ENCODE measurements at regions not wholly inside any gene's neighbourhood (a gene's known extent, or its start where the extent isn't known, plus 50 kb on each side); places are given as distances from the start of the nearest gene placed in this dataset.

DNA sequence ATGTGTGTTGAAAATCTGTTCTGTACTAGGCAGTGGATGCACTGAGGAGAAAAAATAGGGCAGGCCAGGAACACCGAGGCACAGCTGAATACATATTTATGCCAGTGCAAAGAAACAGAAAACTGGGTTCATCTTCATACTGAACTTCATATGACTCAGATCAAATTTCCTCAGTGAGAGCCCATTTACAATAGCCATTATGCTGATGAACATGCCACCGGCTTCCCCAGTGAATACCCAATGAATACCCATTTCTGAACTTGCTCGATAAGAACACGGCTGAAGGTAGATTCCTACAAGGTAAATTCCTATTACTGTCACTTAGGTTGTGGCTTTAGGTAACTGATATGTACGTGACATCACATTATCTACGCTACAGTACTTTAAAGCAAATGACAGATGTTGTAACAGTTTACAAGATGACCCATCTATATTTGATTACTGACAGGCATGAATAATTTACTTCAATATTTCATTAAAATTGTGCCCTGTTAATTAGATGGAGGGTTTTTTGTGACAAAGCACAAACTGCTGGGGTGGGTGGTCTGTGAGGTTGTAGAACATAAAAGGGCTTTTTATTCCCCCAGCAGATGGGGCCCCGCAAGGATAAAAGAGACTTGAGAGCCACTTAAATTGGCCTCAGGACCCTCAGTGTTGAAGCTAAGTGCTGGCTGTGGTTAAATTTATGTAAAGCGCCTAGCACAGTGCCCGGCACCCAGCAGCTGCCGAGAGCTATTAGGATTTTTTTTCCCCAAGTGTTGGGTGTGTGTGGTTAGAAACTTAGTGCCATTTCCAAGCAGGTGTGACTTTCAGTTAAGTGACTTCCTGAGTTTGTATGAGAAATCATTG lies 264.5 kb downstream of the CD83 start:
- Histone ChIP-seq H3K27me3 (ENCODE audit: insufficient read depth, low read length) (peaks cover 10% of the 10 kb centered on the region), H4K20me1 (ENCODE audit: insufficient read depth, low read length) (no peaks in the 10 kb centered on the region), H3K4me2 (ENCODE audit: low read length) (no peak overlapping the region), H3K79me2 (ENCODE audit: insufficient read depth, low read length) (no peaks in the 10 kb centered on the region), H3K4me3 (ENCODE audit: insufficient read depth, low read depth, low read length) (no peak overlapping the region), H2AFZ (ENCODE audit: low read depth, low read length) (no peak overlapping the region), H3K9me3 (ENCODE audit: insufficient read depth, low read depth, low read length) (no peaks in the 10 kb centered on the region), H3K27ac (ENCODE audit: low read depth, low read length) (no peak overlapping the region), H3K9ac (ENCODE audit: low read length) (no peak overlapping the region), H3K4me1 (ENCODE audit: insufficient read depth, low read length) (peaks cover 6% of the 10 kb centered on the region), H3K36me3 (ENCODE audit: insufficient read depth, low read length) (no peaks in the 10 kb centered on the region)
- Mint-ChIP-seq H3K9me3 (ENCODE audit: unreplicated experiment) (peaks cover 5% of the 10 kb centered on the region), H3K4me1 (ENCODE audit: low read depth, unreplicated experiment) (peaks cover 4% of the 10 kb centered on the region), H3K36me3 (ENCODE audit: low read depth, unreplicated experiment) (no peaks in the 10 kb centered on the region), H3K4me3 (ENCODE audit: unreplicated experiment) (no peak overlapping the region), H3K27ac (ENCODE audit: unreplicated experiment) (no peak overlapping the region), H3K27me3 (ENCODE audit: low read depth, unreplicated experiment) (peaks cover 21% of the 10 kb centered on the region)
- no peak for TF ChIP-seq EZH2 (IDR thresholded peaks at IDR 0.05; ENCODE audit: insufficient read depth, low read length)
- TF ChIP-seq, protein P1, sequence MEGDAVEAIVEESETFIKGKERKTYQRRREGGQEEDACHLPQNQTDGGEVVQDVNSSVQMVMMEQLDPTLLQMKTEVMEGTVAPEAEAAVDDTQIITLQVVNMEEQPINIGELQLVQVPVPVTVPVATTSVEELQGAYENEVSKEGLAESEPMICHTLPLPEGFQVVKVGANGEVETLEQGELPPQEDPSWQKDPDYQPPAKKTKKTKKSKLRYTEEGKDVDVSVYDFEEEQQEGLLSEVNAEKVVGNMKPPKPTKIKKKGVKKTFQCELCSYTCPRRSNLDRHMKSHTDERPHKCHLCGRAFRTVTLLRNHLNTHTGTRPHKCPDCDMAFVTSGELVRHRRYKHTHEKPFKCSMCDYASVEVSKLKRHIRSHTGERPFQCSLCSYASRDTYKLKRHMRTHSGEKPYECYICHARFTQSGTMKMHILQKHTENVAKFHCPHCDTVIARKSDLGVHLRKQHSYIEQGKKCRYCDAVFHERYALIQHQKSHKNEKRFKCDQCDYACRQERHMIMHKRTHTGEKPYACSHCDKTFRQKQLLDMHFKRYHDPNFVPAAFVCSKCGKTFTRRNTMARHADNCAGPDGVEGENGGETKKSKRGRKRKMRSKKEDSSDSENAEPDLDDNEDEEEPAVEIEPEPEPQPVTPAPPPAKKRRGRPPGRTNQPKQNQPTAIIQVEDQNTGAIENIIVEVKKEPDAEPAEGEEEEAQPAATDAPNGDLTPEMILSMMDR (IDR thresholded peaks at IDR 0.05; ENCODE audit: insufficient read depth, low read depth, low read length), result no peak
- no peak for DNase-seq (ENCODE audit: low read depth)
- FAIRE-seq, result no peak

DNA sequence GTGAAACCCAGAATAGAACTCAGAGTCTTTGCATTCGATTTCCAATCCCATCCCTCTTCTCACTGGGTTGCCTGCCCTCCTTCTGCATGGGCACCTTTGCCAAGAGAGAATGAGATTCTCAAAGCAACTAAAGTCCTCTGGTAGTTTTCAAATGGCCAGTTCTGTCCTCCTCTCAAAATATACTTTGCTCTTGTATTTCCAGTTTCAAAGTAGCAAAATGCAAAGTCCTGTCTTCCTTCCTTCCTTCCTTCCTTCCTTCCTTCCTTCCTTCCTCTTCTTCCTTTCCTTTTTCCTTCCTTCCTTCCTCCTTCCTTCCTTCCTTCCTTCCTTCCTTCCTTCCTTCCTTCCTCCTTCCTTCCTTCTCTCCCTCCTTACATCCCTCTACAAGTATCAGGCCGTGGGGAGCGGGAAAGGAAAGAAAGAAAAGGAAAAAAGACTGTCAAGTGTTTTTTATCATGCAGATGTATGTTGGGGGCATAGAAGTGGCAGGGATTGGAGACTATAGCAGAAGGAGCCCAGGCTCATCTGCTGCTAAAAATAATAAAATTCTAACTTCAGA lies 265.2 kb downstream of the CD83 start:
- peaks cover 18% of the 10 kb centered on the region for H3K27me3 Mint-ChIP-seq (ENCODE audit: low read depth, unreplicated experiment)
- no peak overlapping the region for H3K27ac ChIP-seq (ENCODE audit: low read depth, low read length)
- no peaks in the 10 kb centered on the region for H3K36me3 Mint-ChIP-seq (ENCODE audit: low read depth, unreplicated experiment)

More for the DNA sequence above, 265.2 kb downstream of the CD83 start:
- peaks cover 4% of the 10 kb centered on the region for H3K4me1 Mint-ChIP-seq (ENCODE audit: low read depth, unreplicated experiment)
- peaks cover 10% of the 10 kb centered on the region for H3K27me3 ChIP-seq (ENCODE audit: insufficient read depth, low read length)
- H3K9me3 Mint-ChIP-seq (ENCODE audit: unreplicated experiment), result peaks cover under 1% of the 10 kb centered on the region
- H3K4me1 ChIP-seq (ENCODE audit: insufficient read depth, low read length), result peaks cover 6% of the 10 kb centered on the region
- FAIRE-seq (no peak), DNase-seq (ENCODE audit: low read depth) (no peak)
- H4K20me1 ChIP-seq (ENCODE audit: insufficient read depth, low read length), result no peaks in the 10 kb centered on the region
- H3K4me3 Mint-ChIP-seq (ENCODE audit: unreplicated experiment), result no peak overlapping the region
- H3K9me3 ChIP-seq (ENCODE audit: insufficient read depth, low read depth, low read length), result no peaks in the 10 kb centered on the region
- no peaks in the 10 kb centered on the region for H3K36me3 ChIP-seq (ENCODE audit: insufficient read depth, low read length)
- no peaks in the 10 kb centered on the region for H3K79me2 ChIP-seq (ENCODE audit: insufficient read depth, low read length)
- H2AFZ ChIP-seq (ENCODE audit: low read depth, low read length), result no peak overlapping the region
- H3K4me2 ChIP-seq (ENCODE audit: low read length), result no peak overlapping the region
- H3K9ac ChIP-seq (ENCODE audit: low read length), result no peak overlapping the region
- no peak overlapping the region for H3K4me3 ChIP-seq (ENCODE audit: insufficient read depth, low read depth, low read length)
- H3K27ac Mint-ChIP-seq (ENCODE audit: unreplicated experiment), result no peak overlapping the region
- no peak for TF ChIP-seq EZH2 (IDR thresholded peaks at IDR 0.05; ENCODE audit: insufficient read depth, low read length)
- TF ChIP-seq, protein P1 (IDR thresholded peaks at IDR 0.05; ENCODE audit: insufficient read depth, low read depth, low read length), result no peak
